GM19463 (cell line): ENCODE measurements at regions not wholly inside any gene's neighbourhood (a gene's known extent, or its start where the extent isn't known, plus 50 kb on each side); places are given as distances from the start of the nearest gene placed in this dataset.
A peak's percentile ranks its signal among the peaks of the same experiment; 100 is the strongest.

Source experiments
- ATAC-seq: cut with Tn5 transposase; IDR thresholded peaks from one replicate; pipeline ENCODE4 v1.9.1; 2021; ENCODE audit warnings: mild to moderate bottlenecking, moderate library complexity; ENCODE audit not compliant: unreplicated experiment

GRCh38 chr5:142509026-142509425 lies 176.9 kb downstream of the FGF1 start:
- ATAC-seq, result no peak

DNA sequence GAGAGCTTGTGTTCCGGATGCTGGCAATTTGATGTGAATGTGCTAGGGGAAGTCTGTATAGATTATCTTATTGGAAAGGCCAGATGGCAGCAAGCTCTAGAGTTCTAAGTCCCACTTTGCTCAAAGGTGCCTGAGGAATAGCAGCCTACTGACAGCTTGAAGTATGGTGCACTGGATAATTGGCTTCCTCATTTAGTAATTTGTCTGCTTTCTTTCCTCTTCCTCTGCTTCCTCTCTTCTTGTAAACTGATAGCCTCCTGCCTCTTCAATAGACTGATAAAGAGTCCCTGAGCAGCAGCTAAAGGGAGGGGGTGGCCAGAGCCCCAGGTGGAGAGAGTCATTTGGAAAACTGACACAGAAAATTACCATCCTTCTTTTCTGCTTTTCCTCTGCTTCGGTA lies 177.3 kb downstream of the FGF1 start:
- no peak for ATAC-seq

- ATAC-seq, result peak; percentile 77
Observed at GRCh38 chr5:142507531-142508372, 178.1 kb downstream of the FGF1 start.

GRCh38 chr5:142506756-142507155 lies 179.1 kb downstream of the FGF1 start:
- no peak for ATAC-seq

DNA sequence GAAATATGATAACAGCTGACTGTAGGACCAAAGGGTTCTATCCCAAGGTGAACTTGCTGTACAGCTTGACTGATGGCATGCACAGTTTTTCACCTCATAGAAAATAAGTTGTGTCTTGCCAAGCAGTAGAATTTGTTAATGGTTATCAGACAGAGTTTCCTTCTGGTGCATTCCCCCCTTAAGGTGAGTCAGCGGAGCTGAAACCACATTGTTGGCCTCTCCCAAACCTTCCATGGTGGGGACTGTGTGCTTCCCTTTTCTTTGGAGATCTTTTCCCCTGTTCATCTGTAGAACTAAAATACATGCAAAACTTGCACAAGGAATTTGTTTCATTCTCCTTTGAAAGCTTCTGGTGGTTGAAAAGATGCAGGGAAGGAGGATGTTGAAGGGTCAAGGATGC lies 179.8 kb downstream of the FGF1 start:
- ATAC-seq, result no peak

- no peak for ATAC-seq
Observed at GRCh38 chr5:142501890-142502289, 177.1 kb upstream of the SPRY4 start.

DNA sequence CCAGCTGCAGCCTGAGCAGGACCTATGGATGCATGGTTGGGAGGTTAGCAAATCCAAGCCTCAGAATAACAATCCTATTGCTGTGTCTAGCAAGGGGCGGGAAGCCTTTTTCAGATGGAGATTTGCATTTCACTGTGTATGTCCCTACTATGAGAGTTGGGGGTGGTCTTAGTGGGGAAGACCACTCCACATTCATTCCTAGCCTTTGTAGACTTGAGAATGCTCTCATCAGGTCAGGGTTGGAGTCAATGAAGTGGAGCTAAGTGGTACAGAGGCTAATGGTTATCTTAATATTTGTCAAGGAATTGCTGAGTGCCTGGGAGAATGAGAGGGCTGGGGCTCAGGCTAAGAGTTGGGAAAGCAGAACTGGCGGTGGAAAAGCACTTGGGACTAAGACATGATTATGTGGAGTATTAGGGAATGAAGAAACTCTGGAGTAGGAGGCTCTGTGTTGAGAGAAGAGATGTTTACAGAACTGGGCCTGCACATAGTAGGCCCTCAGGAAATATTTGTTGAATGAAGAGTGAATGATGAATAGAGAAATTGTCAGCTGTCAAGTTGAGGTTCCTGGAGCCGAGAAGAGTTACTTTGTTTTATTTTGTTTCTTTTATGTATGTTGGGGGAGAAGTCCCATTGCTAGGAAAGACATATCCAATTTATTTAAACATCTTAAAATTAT lies 175.5 kb upstream of the SPRY4 start:
- ATAC-seq, result no peak

DNA sequence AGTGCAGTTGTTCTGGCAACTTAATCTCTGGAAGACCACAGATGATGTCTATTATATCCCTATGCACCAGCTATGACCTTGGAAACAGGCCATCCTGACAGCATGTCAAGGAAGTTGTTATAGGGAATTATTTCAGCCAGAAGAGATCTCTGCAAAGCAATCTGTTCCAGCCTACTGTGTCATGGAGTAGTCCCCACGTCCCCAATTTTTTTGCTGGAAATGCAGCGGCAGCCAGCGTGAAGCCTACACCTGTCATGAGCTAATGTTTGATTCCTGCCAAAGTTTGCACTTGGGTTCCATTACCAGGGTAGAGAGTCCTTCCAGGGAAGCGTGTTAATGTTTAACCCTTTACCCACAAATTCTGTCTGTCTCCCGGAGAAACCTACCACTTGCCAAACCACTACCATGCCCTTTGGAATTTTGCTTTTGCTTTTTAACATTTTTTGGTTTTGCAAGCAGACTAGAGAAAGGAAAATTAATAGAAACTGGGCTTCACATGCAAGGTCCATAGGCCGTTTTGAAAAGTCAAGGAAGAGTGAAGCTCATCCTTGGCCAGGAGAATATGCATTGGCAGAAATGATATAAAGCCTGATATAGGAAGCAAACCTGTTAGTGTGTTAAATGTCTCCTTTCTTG lies 174.9 kb upstream of the SPRY4 start:
- no peak for ATAC-seq

- no peak for ATAC-seq
Observed at GRCh38 chr5:142498298-142498697, 173.5 kb upstream of the SPRY4 start.

GRCh38 chr5:142495531-142495930 lies 170.7 kb upstream of the SPRY4 start:
- no peak for ATAC-seq

DNA sequence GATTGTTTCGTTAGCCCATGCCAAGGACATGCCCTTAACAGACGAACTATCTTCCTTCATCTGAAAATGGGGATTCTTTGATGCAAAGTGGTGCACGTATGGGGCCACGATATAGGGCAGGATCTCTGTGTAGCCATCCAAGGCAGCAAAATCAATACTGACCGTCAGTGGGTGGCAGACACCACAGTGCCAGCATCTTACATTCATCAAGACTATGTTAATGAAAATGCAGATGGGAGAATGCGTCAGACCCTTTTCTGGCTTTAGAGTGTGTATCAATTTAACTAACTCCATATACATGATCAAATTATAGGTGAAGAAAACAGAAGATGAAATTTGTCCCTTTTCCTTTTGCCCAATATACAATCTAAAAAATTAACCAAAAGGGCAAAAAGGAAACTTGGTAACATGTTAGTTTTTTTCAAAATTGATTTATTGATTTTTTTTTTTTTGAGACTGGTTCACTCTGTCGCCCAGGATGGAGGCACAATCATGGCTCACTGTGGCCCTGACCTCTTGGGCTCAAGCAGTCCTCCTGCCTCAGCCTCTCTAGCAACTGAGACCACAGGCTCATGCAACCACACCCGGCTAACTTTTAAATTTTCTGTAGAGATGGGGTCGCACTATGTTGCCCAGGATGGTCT lies 169.2 kb upstream of the SPRY4 start:
- no peak for ATAC-seq

DNA sequence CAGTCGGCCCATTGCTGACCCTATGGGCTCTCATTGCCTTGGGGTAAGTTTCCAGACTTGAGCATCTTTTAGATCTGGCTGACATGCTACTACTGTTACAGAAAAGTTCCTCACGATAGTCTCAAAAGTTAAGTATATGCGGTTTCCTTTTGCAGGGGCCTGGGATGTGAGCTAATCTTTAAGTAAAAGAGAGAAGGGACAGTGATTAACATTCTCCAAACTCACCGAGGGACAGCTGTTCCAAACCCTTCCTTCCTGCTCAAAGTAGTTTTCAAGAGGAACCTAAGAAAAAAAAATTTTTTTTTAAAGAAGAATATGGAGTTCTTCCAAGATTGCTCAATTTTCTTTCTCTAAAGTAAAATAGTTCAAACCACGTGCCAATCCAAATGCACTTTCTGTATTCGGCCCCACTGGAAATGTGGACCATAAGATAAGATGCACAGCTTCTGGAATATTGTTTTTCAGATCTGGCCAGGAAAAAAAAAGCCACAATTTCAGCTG lies 168.0 kb upstream of the SPRY4 start:
- no peak for ATAC-seq

DNA sequence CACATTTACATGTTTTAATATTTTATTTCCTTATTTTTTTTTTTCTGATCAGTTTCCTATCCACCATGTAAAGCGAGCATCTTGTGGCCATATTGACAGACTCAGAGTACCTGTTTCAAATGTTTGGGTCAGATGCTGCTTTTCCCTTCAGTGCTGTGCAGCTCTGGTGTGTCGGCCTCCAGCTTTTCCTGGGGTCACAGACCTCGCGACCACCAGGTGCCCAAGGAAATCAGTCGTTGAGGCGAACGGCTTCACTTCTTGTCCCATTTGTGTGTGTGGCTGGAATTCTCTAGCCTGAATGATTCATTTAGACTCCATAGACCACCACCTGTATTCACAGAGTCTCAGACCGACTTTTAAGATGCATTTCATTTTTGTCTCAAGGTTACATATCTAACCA lies 166.9 kb upstream of the SPRY4 start:
- no peak for ATAC-seq

- no peak for ATAC-seq
Observed at GRCh38 chr5:142491270-142491669, 166.4 kb upstream of the SPRY4 start.

GRCh38 chr5:142486581-142486980 lies 161.8 kb upstream of the SPRY4 start:
- peak; percentile 53 for ATAC-seq

DNA sequence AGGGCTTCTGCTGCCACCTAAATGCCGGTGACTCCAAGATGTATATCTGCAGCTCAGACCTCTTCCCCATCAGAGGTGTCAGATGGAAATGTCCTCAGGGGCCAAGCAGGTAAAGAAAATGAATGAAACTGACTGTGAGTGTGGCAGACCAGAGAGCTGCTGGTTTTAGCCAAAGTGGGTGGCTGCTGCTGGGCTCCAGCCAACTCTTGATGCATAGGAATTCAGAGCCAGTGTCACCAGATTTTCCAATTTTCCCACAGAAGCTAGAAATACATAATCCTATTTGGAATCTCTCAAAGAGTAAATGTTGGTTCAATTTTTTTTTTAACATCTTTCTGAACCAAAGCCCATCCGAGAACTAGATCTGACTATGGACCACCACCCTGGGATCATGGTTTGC lies 161.2 kb upstream of the SPRY4 start:
- ATAC-seq, result no peak

DNA sequence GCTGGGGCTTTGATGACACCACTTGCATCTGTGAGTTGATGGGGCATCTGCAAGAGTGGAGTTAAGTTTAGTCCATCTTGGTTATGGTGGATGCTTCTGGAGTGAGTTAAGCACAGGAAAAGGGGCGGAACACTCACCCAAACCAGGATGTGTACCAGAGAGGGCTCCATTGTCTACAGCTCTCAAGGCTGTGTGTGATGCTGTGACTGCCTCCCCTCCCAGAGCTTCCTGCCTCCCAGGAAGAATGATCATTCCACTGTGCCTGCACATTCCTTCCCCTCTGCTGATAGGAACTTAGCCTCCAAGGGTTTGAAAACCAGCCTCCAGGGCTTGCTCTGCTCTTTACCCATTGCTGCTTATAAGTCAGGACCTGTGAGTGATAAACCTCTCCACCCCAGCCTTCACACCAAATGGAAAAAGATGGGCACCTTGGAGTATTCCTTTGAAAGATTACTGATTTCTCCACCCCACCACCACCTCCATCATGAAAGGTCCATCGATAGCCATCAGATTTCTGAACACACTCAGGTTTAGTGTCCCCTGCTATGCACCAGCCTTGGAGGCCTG lies 160.1 kb upstream of the SPRY4 start:
- ATAC-seq, result no peak

GRCh38 chr5:142482207-142482606 lies 157.4 kb upstream of the SPRY4 start:
- no peak for ATAC-seq

- ATAC-seq, result peak; percentile 75
Observed at GRCh38 chr5:142481410-142481809, 156.6 kb upstream of the SPRY4 start.

GRCh38 chr5:142479854-142480519 lies 155.2 kb upstream of the SPRY4 start:
- ATAC-seq, result no peak
